Astrocyte of the cerebellum (primary cell): ENCODE measurements at regions not wholly inside any gene's neighbourhood (a gene's known extent, or its start where the extent isn't known, plus 50 kb on each side); places are given as distances from the start of the nearest gene placed in this dataset.

Experiments
- DNase-seq: peaks from one replicate; pipeline ENCODE4 v3.0.0-alpha.2; 2011; ENCODE audit warnings: low read depth
- H3K4me3 ChIP-seq: 2 replicates; pipeline ENCODE4 v1.5.1; 2011; ENCODE audit warnings: mild to moderate bottlenecking, low read depth, low read length, moderate library complexity
- CTCF ChIP-seq: IDR thresholded peaks from 2 replicates; pipeline ENCODE4 v1.5.1; 2012; ENCODE audit warnings: low read length, low read depth, moderate library complexity, mild to moderate bottlenecking; ENCODE audit errors: missing control alignments
- in situ Hi-C: cut with HindIII; loops from 2 replicates; pipeline ENCODE4 v1.10.0; 2017; ENCODE audit warnings: low sequenced_read_pairs

DNA sequence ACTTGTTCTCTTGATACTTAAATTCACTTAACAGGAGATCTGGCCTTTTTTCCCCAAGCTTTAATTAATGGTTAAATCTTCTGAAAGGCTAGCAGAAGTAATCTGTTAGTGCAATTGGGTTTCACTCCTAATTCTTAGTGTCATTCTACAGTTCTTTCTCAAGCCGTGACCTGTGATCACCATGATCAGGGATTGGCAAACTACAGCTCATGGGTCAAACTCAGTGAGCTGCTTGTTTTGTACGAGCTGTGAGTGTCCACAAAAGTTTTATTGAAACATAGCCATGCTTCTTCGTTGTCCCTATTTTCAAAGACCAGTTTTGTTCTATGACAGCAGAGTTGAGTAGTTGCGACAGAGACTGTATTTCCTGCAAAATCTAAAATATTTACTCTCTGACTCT lies 109.4 kb upstream of the KCNJ15 start:
- in situ Hi-C loops, result no loop called here
- no peak for TF ChIP-seq CTCF
- H3K4me3 ChIP-seq, result no peak overlapping the region
- DNase-seq, result no peak

GRCh38 chr21:38148046-38148445 lies 108.7 kb upstream of the KCNJ15 start:
- no peak overlapping the region for H3K4me3 ChIP-seq
- in situ Hi-C loops, result no loop called here
- TF ChIP-seq CTCF, result no peak
- no peak for DNase-seq

DNA sequence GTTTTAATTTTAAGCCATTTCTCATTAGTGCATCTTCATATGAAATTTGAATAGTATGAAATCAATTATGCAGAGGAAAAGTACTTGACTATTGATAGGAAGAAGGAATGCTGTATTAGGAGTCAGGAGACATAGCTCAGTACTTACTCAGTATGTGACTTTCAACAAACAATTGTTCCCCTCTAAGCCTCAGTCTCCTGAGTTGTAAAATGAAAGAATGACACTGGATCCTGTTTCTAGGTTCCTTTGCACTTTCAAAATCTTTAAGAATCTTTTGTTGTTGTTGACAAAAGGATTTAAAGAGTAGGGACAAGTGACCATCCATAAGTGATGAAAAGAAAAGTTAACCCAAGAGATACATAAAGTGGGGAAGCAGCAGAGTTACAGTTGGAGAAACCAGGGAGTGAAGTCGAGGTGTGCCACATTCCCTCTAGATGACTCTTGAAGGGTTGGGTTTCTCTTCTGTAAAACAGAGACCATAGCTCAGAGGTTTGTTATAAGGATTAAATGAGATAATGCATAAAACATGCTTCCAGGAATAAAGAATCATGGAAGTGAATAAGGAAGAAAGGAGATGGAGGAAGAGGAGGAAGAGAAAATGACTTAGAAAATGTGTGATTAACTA lies 105.7 kb upstream of the KCNJ15 start:
- TF ChIP-seq CTCF, result no peak
- no peak for DNase-seq
- in situ Hi-C loops, result loop anchor here (25.0 kb wide), 1 partner anchor 211 kb away; no protein-coding TSS in a partner anchor
- H3K4me3 ChIP-seq, result no peak overlapping the region

DNA sequence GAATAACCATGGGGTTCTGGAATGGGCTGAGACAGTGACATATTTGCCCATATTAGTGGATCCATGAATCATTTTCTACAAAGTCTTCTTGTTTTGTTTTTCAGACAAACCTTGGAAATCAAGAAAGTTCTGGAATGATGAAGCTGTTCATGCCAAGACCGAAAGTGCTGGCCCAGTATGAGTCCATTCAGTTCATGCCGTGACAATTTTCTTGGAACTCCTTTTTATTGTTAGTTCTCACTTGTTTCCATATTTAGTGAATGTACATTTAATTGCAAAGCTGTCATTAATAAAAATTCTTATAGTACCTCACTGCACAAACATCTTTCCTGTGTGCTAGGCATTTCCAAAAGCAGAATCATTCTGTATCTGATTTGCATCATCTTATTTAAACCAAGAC lies 100.6 kb upstream of the KCNJ15 start:
- DNase-seq, result no peak
- in situ Hi-C loops, result loop anchor here (25.0 kb wide), 1 partner anchor 206 kb away; no protein-coding TSS in a partner anchor
- no peak overlapping the region for H3K4me3 ChIP-seq
- TF ChIP-seq CTCF, result no peak

GRCh38 chr21:38159355-38159754 lies 97.4 kb upstream of the KCNJ15 start:
- H3K4me3 ChIP-seq, result no peak overlapping the region
- in situ Hi-C loops, result loop anchor here (25.0 kb wide), 1 partner anchor 203 kb away; no protein-coding TSS in a partner anchor
- peak; percentile 82 for DNase-seq
- peak; percentile 87 for TF ChIP-seq CTCF

GRCh38 chr21:38165466-38166172 lies 91.2 kb upstream of the KCNJ15 start:
- H3K4me3 ChIP-seq, result no peak overlapping the region
- TF ChIP-seq CTCF, result no peak
- peak; percentile 49 for DNase-seq
- in situ Hi-C loops, result loop anchor here (25.0 kb wide), 1 partner anchor 197 kb away; no protein-coding TSS in a partner anchor
